DOHH2 (cell line): ENCODE measurements at regions not wholly inside any gene's neighbourhood (a gene's known extent, or its start where the extent isn't known, plus 50 kb on each side); places are given as distances from the start of the nearest gene placed in this dataset.

Source experiments
- H3F3A ChIP-seq: fragments of 200-600 bp; sonication (generic), shearing (Covaris generic); 2 replicates; pipeline ENCODE4 v1.6.0; 2016; ENCODE audit warnings: antibody characterized with exemption, mild to moderate bottlenecking; ENCODE audit not compliant: control insufficient read depth, insufficient read depth
- H3K27ac ChIP-seq: fragments of 200-600 bp; sonication (generic); 2 replicates; pipeline ENCODE4 v1.5.1; 2014; ENCODE audit warnings: low read depth, mild to moderate bottlenecking, low read length, moderate library complexity
- H3K27me3 ChIP-seq: fragments of 200-600 bp; sonication (generic); 2 replicates; pipeline ENCODE4 v1.6.1; 2014; ENCODE audit warnings: mild to moderate bottlenecking, low read length, mixed read lengths; ENCODE audit not compliant: control insufficient read depth
- H3K36me3 ChIP-seq: fragments of 200-600 bp; sonication (generic); 2 replicates; pipeline ENCODE4 v1.6.1; 2014; ENCODE audit warnings: mild to moderate bottlenecking, low read length, moderate library complexity, mixed read lengths; ENCODE audit not compliant: control insufficient read depth
- H3K4me1 ChIP-seq: fragments of 200-600 bp; sonication (generic); 2 replicates; pipeline ENCODE4 v1.6.1; 2014; ENCODE audit warnings: mild to moderate bottlenecking, low read length, mixed read lengths; ENCODE audit not compliant: control insufficient read depth
- H3K4me2 ChIP-seq: fragments of 200-600 bp; sonication (generic); 2 replicates; pipeline ENCODE4 v1.6.0; 2014; ENCODE audit warnings: mild to moderate bottlenecking, low read length, moderate library complexity
- H3K4me3 ChIP-seq: fragments of 200-600 bp; sonication (generic); 2 replicates; pipeline ENCODE4 v1.5.1; 2014; ENCODE audit warnings: mild to moderate bottlenecking, low read length, mixed read lengths
- H3K79me2 ChIP-seq: fragments of 200-600 bp; sonication (generic); 2 replicates; pipeline ENCODE4 v1.6.1; 2014; ENCODE audit warnings: mild to moderate bottlenecking, low read length, mixed read lengths; ENCODE audit not compliant: control insufficient read depth
- H3K9me2 ChIP-seq: fragments of 200-600 bp; sonication (generic); replicated peaks from 2 replicates; pipeline ENCODE4 v1.6.1; 2014; ENCODE audit warnings: mild to moderate bottlenecking, low read length, mixed read lengths; ENCODE audit not compliant: control insufficient read depth
- H3K9me3 ChIP-seq: fragments of 200-600 bp; sonication (generic); 2 replicates; pipeline ENCODE4 v1.6.1; 2014; ENCODE audit warnings: antibody characterized with exemption, low read length, mixed read lengths; ENCODE audit not compliant: control insufficient read depth, insufficient read depth
- H4K20me1 ChIP-seq: fragments of 200-600 bp; sonication (generic); 2 replicates; pipeline ENCODE4 v1.6.0; 2014; ENCODE audit warnings: low read depth, mild to moderate bottlenecking, antibody characterized with exemption, low read length, moderate library complexity; ENCODE audit not compliant: control insufficient read depth, insufficient read depth
- EZH2phosphoT487 ChIP-seq: fragments of 200-600 bp; sonication (generic); IDR thresholded peaks from 2 replicates; pipeline ENCODE4 v1.6.1; 2017; ENCODE audit warnings: borderline replicate concordance, mild to moderate bottlenecking, antibody characterized with exemption, low read length, moderate library complexity, mixed read lengths
- TF ChIP-seq, protein P1 (sequence below): fragments of 200-600 bp; sonication (generic); IDR thresholded peaks from one replicate; pipeline ENCODE4 v1.5.1; 2014; ENCODE audit warnings: antibody characterized with exemption, mild to moderate bottlenecking, low read depth, low read length; ENCODE audit not compliant: poor library complexity, severe bottlenecking

DNA sequence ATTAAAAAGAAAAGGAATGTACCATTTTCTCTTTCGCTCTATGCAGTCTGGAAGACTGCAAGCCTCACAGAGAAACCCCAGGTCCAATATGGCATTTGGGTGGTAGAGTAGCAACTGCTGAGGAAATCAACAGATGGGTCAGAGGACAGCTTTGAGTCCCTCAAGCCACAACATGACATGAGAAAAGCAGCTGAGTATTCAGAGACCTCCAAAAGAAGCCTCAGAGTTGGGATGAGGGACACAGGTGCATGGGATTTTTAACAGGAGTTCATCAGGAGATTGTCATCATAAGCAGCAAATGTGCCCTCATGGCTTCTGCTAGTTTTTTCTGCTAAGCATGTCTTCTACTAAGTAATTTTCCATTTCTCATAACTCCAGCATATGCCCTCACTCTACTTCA, 111.6 kb downstream of the BLID start:
- Histone ChIP-seq H3K4me3 (no peak overlapping the region), H3F3A (no peaks in the 10 kb centered on the region), H3K4me1 (no peaks in the 10 kb centered on the region), H3K27ac (no peak overlapping the region), H3K36me3 (no peaks in the 10 kb centered on the region), H3K9me3 (no peaks in the 10 kb centered on the region), H3K9me2 (no peaks in the 10 kb centered on the region), H3K79me2 (no peaks in the 10 kb centered on the region), H4K20me1 (no peaks in the 10 kb centered on the region), H3K27me3 (no peaks in the 10 kb centered on the region; the same call in 1 of the 2 replicates), H3K4me2 (no peak overlapping the region)
- TF ChIP-seq EZH2phosphoT487: no peak
- TF ChIP-seq, protein P1, sequence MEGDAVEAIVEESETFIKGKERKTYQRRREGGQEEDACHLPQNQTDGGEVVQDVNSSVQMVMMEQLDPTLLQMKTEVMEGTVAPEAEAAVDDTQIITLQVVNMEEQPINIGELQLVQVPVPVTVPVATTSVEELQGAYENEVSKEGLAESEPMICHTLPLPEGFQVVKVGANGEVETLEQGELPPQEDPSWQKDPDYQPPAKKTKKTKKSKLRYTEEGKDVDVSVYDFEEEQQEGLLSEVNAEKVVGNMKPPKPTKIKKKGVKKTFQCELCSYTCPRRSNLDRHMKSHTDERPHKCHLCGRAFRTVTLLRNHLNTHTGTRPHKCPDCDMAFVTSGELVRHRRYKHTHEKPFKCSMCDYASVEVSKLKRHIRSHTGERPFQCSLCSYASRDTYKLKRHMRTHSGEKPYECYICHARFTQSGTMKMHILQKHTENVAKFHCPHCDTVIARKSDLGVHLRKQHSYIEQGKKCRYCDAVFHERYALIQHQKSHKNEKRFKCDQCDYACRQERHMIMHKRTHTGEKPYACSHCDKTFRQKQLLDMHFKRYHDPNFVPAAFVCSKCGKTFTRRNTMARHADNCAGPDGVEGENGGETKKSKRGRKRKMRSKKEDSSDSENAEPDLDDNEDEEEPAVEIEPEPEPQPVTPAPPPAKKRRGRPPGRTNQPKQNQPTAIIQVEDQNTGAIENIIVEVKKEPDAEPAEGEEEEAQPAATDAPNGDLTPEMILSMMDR: no peak

DNA sequence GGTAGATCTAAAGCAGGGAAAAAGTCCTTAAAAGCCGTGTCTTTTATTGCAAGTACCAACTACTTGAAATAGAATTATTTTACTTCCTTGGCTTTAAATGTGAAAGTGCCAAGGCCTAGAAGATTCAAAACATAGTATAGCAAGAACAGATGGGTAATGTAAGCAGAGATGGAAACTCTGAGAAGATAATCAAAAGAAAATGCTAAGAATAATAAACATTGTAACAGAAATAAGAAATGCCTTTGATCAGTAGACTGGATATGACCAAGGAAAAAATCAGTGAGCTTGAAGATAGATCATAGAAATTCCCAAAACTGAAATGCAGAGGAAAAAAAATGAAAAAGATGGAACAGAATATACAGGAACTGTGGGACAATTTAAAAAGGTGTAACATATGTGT, 113.1 kb downstream of the BLID start:
- TF ChIP-seq EZH2phosphoT487: no peak
- TF ChIP-seq, protein P1: no peak
- no peaks in the 10 kb centered on the region for H4K20me1 ChIP-seq
- no peak overlapping the region for H3K4me2 ChIP-seq
- no peaks in the 10 kb centered on the region for H3K4me1 ChIP-seq
- H3K9me3 ChIP-seq: no peaks in the 10 kb centered on the region
- no peaks in the 10 kb centered on the region; the same call in 1 of the 2 replicates for H3K27me3 ChIP-seq
- H3K27ac ChIP-seq: no peak overlapping the region
- no peaks in the 10 kb centered on the region for H3K9me2 ChIP-seq
- no peaks in the 10 kb centered on the region for H3K79me2 ChIP-seq
- H3K36me3 ChIP-seq: no peaks in the 10 kb centered on the region
- no peaks in the 10 kb centered on the region for H3F3A ChIP-seq
- H3K4me3 ChIP-seq: no peak overlapping the region

GRCh38 chr11:122002047-122002446, 114.0 kb downstream of the BLID start:
- Histone ChIP-seq H4K20me1 (no peaks in the 10 kb centered on the region), H3K9me3 (no peaks in the 10 kb centered on the region), H3F3A (no peaks in the 10 kb centered on the region), H3K4me2 (no peak overlapping the region), H3K79me2 (no peaks in the 10 kb centered on the region), H3K9me2 (no peaks in the 10 kb centered on the region), H3K27me3 (no peaks in the 10 kb centered on the region; the same call in 1 of the 2 replicates), H3K4me1 (no peaks in the 10 kb centered on the region), H3K4me3 (no peak overlapping the region), H3K27ac (no peak overlapping the region), H3K36me3 (no peaks in the 10 kb centered on the region)
- TF ChIP-seq, protein P1: no peak
- TF ChIP-seq EZH2phosphoT487: no peak
